NCI-H2171 (cell line): ENCODE measurements at regions not wholly inside any gene's neighbourhood (a gene's known extent, or its start where the extent isn't known, plus 50 kb on each side); places are given as distances from the start of the nearest gene placed in this dataset.
"Not testable (repeated sequence)": the region's sequence is repeated elsewhere in the genome, so short reads cannot be mapped to it uniquely, and the experiment has no call there.

Source experiments
- DNase-seq: peaks from one replicate; lab custom pipeline; 2025; lab: John Stamatoyannopoulos, UW

DNA sequence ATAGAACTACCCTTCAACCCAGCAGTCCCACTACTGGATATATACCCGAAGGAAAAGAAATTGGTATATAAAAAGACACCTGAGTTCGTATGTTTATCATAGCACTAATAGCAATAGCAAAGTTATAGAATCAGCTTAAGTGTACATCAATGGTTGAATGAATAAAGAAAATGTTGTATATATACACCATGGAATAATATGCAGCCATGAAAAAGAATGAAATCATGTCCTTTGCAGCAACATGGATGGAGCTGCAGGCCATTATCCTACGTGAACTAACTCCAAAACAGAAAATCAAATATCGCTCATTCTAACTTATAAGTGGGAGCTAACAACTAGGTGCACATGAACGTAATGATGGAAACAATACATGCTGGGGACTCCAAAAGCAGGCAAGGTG, 143.5 kb upstream of the GK2 start:
- no peak for DNase-seq

DNA sequence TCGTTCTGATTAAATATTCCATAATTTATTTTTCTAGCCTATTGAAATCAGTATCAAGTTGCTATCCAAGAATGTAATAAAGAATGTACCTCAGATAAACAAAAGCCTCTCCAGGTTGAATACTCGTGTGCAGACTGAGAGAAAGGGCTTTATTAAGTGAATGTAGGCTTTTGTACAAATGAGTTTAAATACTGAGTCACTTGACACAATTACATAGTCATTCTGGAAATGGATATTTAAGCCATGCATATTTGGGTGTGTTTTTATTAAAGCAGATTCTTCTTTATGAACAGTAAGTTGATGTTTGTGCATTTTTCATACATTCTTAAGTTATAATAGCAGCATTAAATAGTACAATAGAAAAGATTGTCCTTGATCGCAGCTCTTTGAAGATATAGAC, 139.8 kb upstream of the GK2 start:
- DNase-seq: no peak

DNA sequence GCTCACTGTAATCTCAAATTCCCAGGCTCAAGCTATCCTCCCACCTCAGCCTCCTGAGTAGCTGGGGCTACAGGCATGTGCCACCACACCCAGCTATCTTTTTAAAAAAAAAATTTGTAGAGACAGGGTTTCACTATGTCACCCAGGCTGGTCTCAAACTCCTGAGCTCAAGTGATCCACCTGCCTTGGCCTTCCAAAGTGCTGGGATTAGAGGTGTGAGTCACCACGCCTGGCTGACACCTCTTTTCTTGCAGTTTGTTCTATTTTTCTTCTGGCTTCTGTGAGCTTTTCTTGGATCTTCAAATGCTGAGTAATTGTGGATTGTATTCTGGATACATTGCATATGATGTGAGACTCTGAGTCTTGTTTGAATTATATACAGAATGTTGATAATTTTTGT, 137.3 kb upstream of the GK2 start:
- DNase-seq: not testable (repeated sequence)

- peak; percentile 7 for DNase-seq
Measured at GRCh38 chr4:79540143-79540542, 132.1 kb upstream of the GK2 start.

DNA sequence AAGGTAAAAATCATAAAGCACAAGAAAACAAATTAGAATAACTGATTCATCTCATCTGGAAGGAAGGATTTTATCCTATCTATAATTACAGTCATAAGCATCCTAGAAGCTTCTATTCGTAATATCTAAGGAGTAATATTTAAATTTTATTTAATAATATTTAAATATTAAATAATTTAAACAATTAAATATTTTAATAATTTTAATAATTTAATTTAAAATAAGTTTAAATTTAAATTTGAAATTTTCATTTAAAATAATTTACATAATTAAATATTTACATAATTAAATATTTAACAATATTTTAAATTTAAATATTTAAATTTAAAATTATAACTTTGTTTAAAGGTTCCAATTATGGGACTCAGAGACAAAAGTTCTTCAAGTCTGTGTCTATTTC, 127.5 kb upstream of the GK2 start:
- no peak for DNase-seq

GRCh38 chr4:79528241-79528706, 120.2 kb upstream of the GK2 start:
- DNase-seq: no peak

DNA sequence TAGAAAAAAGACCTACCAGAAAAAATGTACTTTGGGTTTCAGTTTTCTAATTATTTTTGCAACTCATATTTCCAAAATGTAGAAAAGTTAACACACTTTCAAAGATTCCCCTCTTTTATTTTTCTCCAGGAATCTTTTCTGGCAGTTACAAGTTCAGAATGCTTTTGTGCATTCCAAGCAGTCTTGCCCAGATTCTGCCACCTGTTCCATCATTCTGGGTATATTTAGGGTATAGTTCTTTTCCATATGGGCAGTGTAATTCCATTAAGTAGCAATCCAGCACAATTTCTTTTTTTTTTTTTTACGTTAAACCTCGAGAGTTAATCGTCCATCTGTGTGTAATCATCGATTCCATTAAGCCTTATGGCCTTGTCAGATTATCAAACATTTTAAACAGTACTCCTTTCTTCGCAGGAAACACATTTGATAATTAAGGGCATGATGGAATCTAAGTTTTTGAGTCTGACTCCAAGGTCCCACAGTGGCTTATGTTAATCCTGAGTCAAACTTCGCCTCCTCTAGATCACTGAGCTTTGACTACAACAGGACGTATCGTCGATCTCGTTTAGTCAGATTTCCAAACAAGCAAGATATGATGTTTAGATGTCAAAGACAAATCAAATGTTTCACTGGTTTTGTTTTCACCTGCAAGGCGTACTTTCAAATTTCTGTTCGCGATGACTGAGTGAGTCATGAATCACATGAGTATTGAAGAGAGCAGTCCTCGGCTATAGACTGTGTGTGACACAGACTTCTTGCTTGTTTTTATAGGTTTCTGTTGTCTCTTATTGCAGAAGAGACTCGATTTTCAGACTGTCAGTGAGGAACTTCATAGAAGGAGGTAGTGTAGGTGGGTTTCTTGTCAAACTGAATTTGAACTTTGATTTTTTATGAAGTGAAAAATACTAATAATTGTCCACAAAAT, 118.9 kb upstream of the GK2 start:
- DNase-seq: no peak

DNA sequence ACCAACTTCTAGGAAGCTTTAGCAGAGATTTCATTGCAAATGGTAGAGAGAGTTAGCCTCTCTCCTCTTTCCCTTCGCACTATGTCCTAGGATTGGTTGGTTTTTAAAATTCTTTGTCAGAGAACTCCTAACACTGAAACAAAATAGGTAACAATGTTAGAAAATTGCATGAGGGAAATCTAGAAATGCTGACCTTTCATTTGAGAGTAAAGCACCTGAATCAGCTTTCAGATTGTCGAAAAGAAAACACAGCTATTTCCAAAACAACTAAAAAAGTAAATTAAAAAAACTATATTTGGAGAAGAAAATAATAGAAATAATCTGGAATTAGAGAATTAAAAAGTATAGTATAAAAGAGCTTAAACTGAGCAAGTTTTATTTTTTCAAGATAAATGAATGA, 108.1 kb upstream of the GK2 start:
- DNase-seq: no peak

DNA sequence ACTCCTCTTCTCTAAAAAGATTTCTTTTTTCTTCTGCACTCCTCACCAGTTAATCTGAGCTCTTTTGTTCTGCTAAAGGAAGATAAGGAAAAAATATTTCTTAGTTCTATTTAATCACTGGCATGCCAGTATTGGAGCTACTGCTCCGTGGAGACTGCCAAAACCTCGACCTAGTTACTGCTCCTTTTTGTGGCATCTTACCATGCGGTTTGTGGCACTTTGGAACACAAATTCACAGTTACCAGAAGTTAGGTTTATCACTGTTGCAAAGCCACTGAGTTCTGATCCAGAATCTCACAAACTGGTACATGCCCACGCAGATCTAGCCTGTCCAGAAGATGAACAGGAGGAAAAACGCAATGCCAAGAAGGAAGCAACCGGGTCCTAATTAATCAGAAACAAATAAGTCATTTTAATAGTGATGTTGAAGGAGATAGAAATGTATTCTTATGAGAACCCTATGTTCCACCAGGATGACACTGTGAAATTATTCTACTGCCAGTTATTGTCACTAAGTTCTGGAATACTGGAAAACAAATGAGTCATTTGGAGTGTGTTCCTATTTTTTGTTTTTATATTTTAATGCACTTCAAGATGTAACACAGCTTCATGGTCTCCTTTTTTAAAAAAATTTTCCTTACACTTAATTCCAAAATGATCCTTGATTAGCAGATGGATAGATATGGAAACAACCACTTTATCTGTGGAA, 106.7 kb upstream of the GK2 start:
- DNase-seq: no peak

DNA sequence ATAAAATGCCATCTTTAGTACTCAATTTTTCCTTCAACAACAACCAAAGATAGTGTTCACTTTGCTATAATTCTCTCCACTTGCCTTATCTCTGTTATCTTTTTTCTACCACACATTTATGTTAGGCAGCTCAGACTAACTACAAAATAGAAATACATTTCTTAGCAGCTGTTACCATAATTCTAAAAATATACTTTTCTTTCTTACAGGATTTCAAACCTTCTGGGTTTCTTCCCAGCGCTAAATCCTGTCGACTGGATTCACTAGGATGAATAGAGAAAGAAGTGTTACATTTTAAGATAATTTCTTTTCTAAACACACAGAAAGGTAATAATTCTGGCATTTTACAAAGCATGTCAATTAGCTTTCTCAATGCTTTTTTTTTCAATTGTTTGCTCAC, 105.5 kb upstream of the GK2 start:
- no peak for DNase-seq

- no peak for DNase-seq
Measured at GRCh38 chr4:79512363-79512762, 104.3 kb upstream of the GK2 start.

GRCh38 chr4:79502081-79502480, 94.1 kb upstream of the GK2 start:
- DNase-seq: no peak

DNA sequence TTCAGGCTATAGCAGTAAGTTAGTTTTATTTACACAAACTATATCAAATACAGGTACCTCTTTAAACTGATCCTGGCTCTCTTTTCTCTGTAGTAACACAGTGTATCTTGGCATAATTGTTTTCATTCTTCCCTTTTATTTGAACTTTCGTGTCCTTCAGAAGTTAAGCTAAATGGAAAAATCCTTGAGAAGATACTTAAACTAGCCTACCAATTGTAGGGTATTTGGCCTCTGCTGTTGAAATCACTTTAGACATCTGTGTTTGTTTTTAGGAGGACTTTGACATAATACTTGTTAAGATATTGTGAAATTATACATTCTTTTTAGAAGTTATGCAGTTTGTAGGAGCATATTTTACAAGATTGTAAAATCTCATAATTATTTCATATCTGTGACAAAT, 90.3 kb upstream of the GK2 start:
- no peak for DNase-seq

GRCh38 chr4:79497001-79497400, 89.0 kb upstream of the GK2 start:
- DNase-seq: no peak

- no peak for DNase-seq
Measured at GRCh38 chr4:79495447-79495846, 87.4 kb upstream of the GK2 start.

DNA sequence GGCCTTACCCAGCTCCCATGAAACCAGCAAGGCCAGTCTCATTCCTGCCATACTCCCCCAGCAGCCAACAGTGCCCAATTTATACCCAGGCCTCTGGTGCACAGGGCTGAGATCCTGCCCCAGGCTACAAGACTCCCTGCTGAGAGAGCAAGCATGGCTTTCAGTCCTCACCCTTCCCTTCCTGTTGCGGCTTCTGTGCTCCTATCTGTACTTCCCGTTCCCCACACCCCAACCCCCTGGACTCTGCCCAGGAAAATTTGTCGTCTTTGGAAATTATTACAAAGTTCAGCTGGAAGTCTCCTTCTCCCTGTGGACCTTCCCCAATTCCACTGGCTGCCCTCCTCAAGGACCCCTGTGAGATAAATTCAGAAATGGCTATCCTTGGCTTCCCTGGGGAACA, 84.1 kb upstream of the GK2 start:
- DNase-seq: no peak

GRCh38 chr4:79489506-79489905, 81.5 kb upstream of the GK2 start:
- no peak for DNase-seq

DNA sequence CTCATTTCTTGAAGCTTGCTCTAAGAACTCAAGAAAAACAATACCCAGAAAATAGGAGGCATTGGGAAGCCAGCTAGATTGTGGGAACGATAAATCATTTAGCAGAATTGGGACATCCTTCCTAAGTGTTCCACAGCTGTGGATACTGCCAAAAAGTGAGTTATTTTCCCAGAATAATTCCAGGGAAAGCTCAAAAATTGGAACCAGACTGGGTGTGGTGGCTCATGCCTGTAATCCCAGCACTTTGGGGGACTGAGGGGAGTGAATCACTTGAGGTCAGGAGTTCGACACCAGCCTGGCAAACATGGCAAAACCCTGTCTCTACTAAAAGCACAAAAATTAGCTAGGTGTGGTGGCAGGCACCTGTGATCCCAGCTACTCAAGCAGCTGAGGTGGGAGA, 68.2 kb upstream of the GK2 start:
- no peak for DNase-seq

DNA sequence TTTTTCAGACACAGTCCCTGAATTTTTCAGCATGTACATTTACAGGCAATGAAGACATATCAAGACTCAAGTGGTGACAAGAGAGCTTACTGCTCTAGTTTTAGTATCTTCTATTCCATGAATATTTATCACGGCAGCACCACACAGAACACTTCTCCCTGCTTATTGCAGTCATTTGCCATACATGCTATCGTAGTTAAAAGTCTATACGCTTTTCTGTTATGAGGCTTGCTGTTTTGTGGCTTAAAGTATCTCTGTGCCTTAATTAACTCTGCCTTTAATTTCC, 65.4 kb upstream of the GK2 start:
- DNase-seq: no peak

GRCh38 chr4:79472693-79473438, 64.8 kb upstream of the GK2 start:
- no peak for DNase-seq

- no peak for DNase-seq
Measured at GRCh38 chr4:79472036-79472435, 64.0 kb upstream of the GK2 start.

- DNase-seq: no peak
Measured at GRCh38 chr4:79471309-79471708, 63.3 kb upstream of the GK2 start.
